H9 (cell line): ENCODE measurements at regions not wholly inside any gene's neighbourhood (a gene's known extent, or its start where the extent isn't known, plus 50 kb on each side); places are given as distances from the start of the nearest gene placed in this dataset.

Source experiments
- DNase-seq: peaks from one replicate; pipeline ENCODE4 v3.0.0-alpha.2; 2017
- H2AFZ ChIP-seq: one replicate; pipeline ENCODE4 v1.6.1; 2013; ENCODE audit warnings: mild to moderate bottlenecking, low read length, control low read depth, moderate library complexity
- H2AK5ac ChIP-seq: 2 replicates; pipeline ENCODE4 v1.6.1; 2013; ENCODE audit warnings: low read length, control low read depth, mixed read lengths; ENCODE audit not compliant: insufficient read length
- H2BK120ac ChIP-seq: one replicate; pipeline ENCODE4 v1.6.1; 2013; ENCODE audit warnings: low read depth, mild to moderate bottlenecking, low read length, control low read depth, inconsistent platforms; ENCODE audit not compliant: poor library complexity, severe bottlenecking
- H2BK12ac ChIP-seq: 2 replicates; pipeline ENCODE4 v1.6.1; 2013; ENCODE audit warnings: low read length, control low read depth, mixed read lengths, low read depth; ENCODE audit not compliant: insufficient read length
- H2BK15ac ChIP-seq: 2 replicates; pipeline ENCODE4 v1.6.1; 2013; ENCODE audit warnings: low read depth, low read length, control low read depth
- H2BK20ac ChIP-seq: one replicate; pipeline ENCODE4 v1.6.1; 2013; ENCODE audit warnings: low read depth, mild to moderate bottlenecking, low read length, control low read depth, inconsistent platforms; ENCODE audit not compliant: poor library complexity, severe bottlenecking
- H2BK5ac ChIP-seq: 2 replicates; pipeline ENCODE4 v1.6.1; 2013; ENCODE audit warnings: low read length, control low read depth, mixed read lengths; ENCODE audit not compliant: insufficient read length
- H3K14ac ChIP-seq: 2 replicates; pipeline ENCODE4 v1.6.1; 2013; ENCODE audit warnings: low read length, control low read depth; ENCODE audit not compliant: insufficient read depth
- H3K18ac ChIP-seq: 2 replicates; pipeline ENCODE4 v1.6.1; 2013; ENCODE audit warnings: low read depth, mild to moderate bottlenecking, mixed read lengths, low read length, control low read depth; ENCODE audit not compliant: insufficient read length
- H3K23ac ChIP-seq: 2 replicates; pipeline ENCODE4 v1.6.1; 2013; ENCODE audit warnings: low read length, control low read depth, mixed read lengths, low read depth; ENCODE audit not compliant: insufficient read length
- H3K23me2 ChIP-seq: 2 replicates; pipeline ENCODE4 v1.6.1; 2013; ENCODE audit warnings: low read depth, mild to moderate bottlenecking, mixed read lengths, low read length, control low read depth; ENCODE audit not compliant: insufficient read length, poor library complexity, severe bottlenecking
- H3K27ac ChIP-seq: 2 replicates; pipeline ENCODE4 v1.5.1; 2013; ENCODE audit warnings: low read length, control low read depth, mixed read lengths, low read depth; ENCODE audit not compliant: insufficient read length
- H3K27me3 ChIP-seq: 2 replicates; pipeline ENCODE4 v1.6.1; 2013; ENCODE audit warnings: low read length, control low read depth, inconsistent platforms; ENCODE audit not compliant: insufficient read depth
- H3K4ac ChIP-seq: 2 replicates; pipeline ENCODE4 v1.6.1; 2013; ENCODE audit warnings: low read depth, mild to moderate bottlenecking, control low read depth, inconsistent platforms, low read length, moderate library complexity
- H3K4me1 ChIP-seq: 2 replicates; pipeline ENCODE4 v1.6.1; 2013; ENCODE audit warnings: low read length, control low read depth, inconsistent platforms; ENCODE audit not compliant: insufficient read depth
- H3K4me2 ChIP-seq: 2 replicates; pipeline ENCODE4 v1.6.1; 2013; ENCODE audit warnings: low read length, control low read depth, mixed read lengths; ENCODE audit not compliant: insufficient read length, insufficient read depth
- H3K56ac ChIP-seq: 2 replicates; pipeline ENCODE4 v1.6.1; 2013; ENCODE audit warnings: low read depth, mild to moderate bottlenecking, mixed read lengths, low read length, control low read depth; ENCODE audit not compliant: insufficient read length
- H3K79me1 ChIP-seq: 2 replicates; pipeline ENCODE4 v1.6.1; 2013; ENCODE audit warnings: low read depth, mild to moderate bottlenecking, moderate library complexity, low read length, control low read depth, inconsistent platforms; ENCODE audit not compliant: insufficient read depth, poor library complexity, severe bottlenecking
- H3K79me2 ChIP-seq: 2 replicates; pipeline ENCODE4 v1.6.1; 2013; ENCODE audit warnings: low read length, control low read depth, inconsistent platforms; ENCODE audit not compliant: insufficient read depth
- H3K9ac ChIP-seq: 2 replicates; pipeline ENCODE4 v1.6.1; 2013; ENCODE audit warnings: low read length, control low read depth, mixed read lengths; ENCODE audit not compliant: insufficient read length; ENCODE audit errors: extremely low read depth
- H3K9me3 ChIP-seq: one replicate; pipeline ENCODE4 v1.6.1; 2013; ENCODE audit warnings: low read depth, low read length, inconsistent platforms; ENCODE audit not compliant: control insufficient read depth
- H3T11ph ChIP-seq: one replicate; pipeline ENCODE4 v1.6.1; 2013; ENCODE audit warnings: mild to moderate bottlenecking, low read length, control low read depth, inconsistent platforms
- H4K20me1 ChIP-seq: one replicate; pipeline ENCODE4 v1.6.1; 2013; ENCODE audit not compliant: control insufficient read depth, insufficient read length, insufficient read depth
- H4K5ac ChIP-seq: 2 replicates; pipeline ENCODE4 v1.6.1; 2013; ENCODE audit warnings: low read depth, mild to moderate bottlenecking, mixed read lengths, low read length, control low read depth; ENCODE audit not compliant: insufficient read length
- H4K8ac ChIP-seq: replicated peaks from 2 replicates; pipeline ENCODE4 v1.6.1; 2013; ENCODE audit warnings: low read length, control low read depth, mixed read lengths, low read depth; ENCODE audit not compliant: insufficient read length
- H4K91ac ChIP-seq: 2 replicates; pipeline ENCODE4 v1.6.1; 2013; ENCODE audit warnings: low read depth, mild to moderate bottlenecking, moderate library complexity, mixed read lengths, low read length, control low read depth; ENCODE audit not compliant: insufficient read length
- H3K27ac Mint-ChIP-seq, 3 experiments: 2 replicates in 2 of 3; 3 replicates in 1 of 3; pipeline ENCODE4 v1.8.0; 2020 to 2021; ENCODE audit warnings: mixed read lengths in 3 of 3, mild to moderate bottlenecking in 1 of 3, moderate library complexity in 1 of 3
- H3K27me3 Mint-ChIP-seq: 2 replicates; pipeline ENCODE4 v1.8.0; 2021; ENCODE audit warnings: low read depth, mild to moderate bottlenecking, moderate library complexity, mixed read lengths
- H3K36me3 Mint-ChIP-seq, 3 experiments: 2 replicates in 2 of 3; 3 replicates in 1 of 3; pipeline ENCODE4 v1.8.0; 2020 to 2021; ENCODE audit warnings: low read depth in 3 of 3, mixed read lengths in 3 of 3; ENCODE audit not compliant: insufficient read depth in 1 of 3
- H3K4me1 Mint-ChIP-seq, 2 experiments: 2 replicates each; pipeline ENCODE4 v1.8.0; 2020; ENCODE audit warnings: mixed read lengths in 2 of 2
- H3K4me3 Mint-ChIP-seq, 2 experiments: 2 replicates in 1 of 2; 3 replicates in 1 of 2; pipeline ENCODE4 v1.8.0; 2020 to 2021; ENCODE audit warnings: mild to moderate bottlenecking in 2 of 2, mixed read lengths in 2 of 2, moderate library complexity in 1 of 2
- H3K9me3 Mint-ChIP-seq, 2 experiments: 2 replicates in 1 of 2; 3 replicates in 1 of 2; pipeline ENCODE4 v1.8.0; 2020; ENCODE audit warnings: mild to moderate bottlenecking in 2 of 2, mixed read lengths in 2 of 2, moderate library complexity in 1 of 2
- WGBS: extraction: QIAGEN DNeasy Blood & Tissue Kit; methylation state at CpG from one replicate; pipeline ENCODE4 v1.1.7; 2013; ENCODE audit warnings: missing lambda C conversion rate, low lambda C conversion rate, mixed read lengths; ENCODE audit not compliant: insufficient read length; ENCODE audit errors: extremely low coverage; 5-methylcytosine and 5-hydroxymethylcytosine counted together
- TF ChIP-seq, protein P1 (sequence below): fragments of 200-600 bp; sonication (generic); conservative IDR thresholded peaks from 3 replicates; pipeline ENCODE4 v1.8.0; 2021; ENCODE audit warnings: antibody characterized with exemption, mild to moderate bottlenecking

- WGBS: no CpG with 5 or more reads among the region's 1 CpG
- no peaks in the 10 kb centered on the region for H3K23me2 ChIP-seq
- no peak overlapping the region for H2AK5ac ChIP-seq
- no peaks in the 10 kb centered on the region for H3K4me1 Mint-ChIP-seq
- no peaks in the 10 kb centered on the region for H3K27me3 Mint-ChIP-seq
- H2BK15ac ChIP-seq: no peak overlapping the region
- H3K4me3 Mint-ChIP-seq: no peak overlapping the region
- H3K27me3 ChIP-seq: no peaks in the 10 kb centered on the region
- H3T11ph ChIP-seq: no peak overlapping the region
- H2AFZ ChIP-seq: no peak overlapping the region
- no peak overlapping the region for H2BK5ac ChIP-seq
- no peak overlapping the region for H3K23ac ChIP-seq
- no peaks in the 10 kb centered on the region for H3K9me3 Mint-ChIP-seq
- no peak overlapping the region for H3K4ac ChIP-seq
- H2BK120ac ChIP-seq: no peak overlapping the region
- TF ChIP-seq, protein P1, sequence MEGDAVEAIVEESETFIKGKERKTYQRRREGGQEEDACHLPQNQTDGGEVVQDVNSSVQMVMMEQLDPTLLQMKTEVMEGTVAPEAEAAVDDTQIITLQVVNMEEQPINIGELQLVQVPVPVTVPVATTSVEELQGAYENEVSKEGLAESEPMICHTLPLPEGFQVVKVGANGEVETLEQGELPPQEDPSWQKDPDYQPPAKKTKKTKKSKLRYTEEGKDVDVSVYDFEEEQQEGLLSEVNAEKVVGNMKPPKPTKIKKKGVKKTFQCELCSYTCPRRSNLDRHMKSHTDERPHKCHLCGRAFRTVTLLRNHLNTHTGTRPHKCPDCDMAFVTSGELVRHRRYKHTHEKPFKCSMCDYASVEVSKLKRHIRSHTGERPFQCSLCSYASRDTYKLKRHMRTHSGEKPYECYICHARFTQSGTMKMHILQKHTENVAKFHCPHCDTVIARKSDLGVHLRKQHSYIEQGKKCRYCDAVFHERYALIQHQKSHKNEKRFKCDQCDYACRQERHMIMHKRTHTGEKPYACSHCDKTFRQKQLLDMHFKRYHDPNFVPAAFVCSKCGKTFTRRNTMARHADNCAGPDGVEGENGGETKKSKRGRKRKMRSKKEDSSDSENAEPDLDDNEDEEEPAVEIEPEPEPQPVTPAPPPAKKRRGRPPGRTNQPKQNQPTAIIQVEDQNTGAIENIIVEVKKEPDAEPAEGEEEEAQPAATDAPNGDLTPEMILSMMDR: no peak
- no peaks in the 10 kb centered on the region for H3K36me3 Mint-ChIP-seq
- no peaks in the 10 kb centered on the region for H3K79me1 ChIP-seq
- H4K91ac ChIP-seq: no peak overlapping the region
- H3K27ac Mint-ChIP-seq: no peak overlapping the region
- no peaks in the 10 kb centered on the region for H3K79me2 ChIP-seq
- H3K9ac ChIP-seq: no peak overlapping the region
- no peak overlapping the region for H3K18ac ChIP-seq
- H3K9me3 ChIP-seq: no peaks in the 10 kb centered on the region
- no peak overlapping the region for H3K4me2 ChIP-seq
- no peak overlapping the region for H3K27ac ChIP-seq
- H2BK20ac ChIP-seq: no peak overlapping the region
- no peak overlapping the region for H4K5ac ChIP-seq
- no peak overlapping the region for H3K56ac ChIP-seq
- no peak for DNase-seq
- no peaks in the 10 kb centered on the region for H4K20me1 ChIP-seq
- no peak overlapping the region for H2BK12ac ChIP-seq
- no peaks in the 10 kb centered on the region for H3K4me1 ChIP-seq
- H3K14ac ChIP-seq: no peak overlapping the region
- H4K8ac ChIP-seq: no peak overlapping the region
Measured at GRCh38 chr4:171441300-171441941, 371.8 kb upstream of the GALNTL6 start.
